ENCODE measurements at regions not wholly inside any gene's neighbourhood (a gene's known extent, or its start where the extent isn't known, plus 50 kb on each side); places are given as distances from the start of the nearest gene placed in this dataset.

DNA sequence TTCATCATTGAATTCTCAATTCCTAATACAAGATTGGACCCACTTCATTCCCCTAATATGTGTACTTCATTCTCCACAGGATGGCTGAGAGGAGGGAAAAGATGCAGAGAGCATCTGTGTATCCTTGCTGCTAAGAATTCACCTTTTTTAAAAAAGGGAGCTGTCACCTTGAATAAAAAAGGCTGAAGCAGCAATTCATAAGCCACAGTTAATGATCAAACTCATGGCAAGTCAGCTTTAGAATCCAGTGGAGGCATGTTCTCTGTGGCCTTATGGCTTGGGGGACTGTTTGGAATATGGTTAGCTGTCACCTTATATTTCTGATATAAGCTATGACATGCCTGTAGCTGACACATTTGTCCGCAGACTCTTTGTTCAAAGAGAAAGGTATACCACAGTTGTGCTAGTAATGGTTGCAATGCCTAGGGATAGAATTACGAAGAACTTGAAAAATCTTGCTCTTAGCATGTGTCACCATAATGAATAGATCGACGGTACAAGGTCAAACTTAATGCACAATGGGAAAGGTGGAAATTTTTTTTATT, 256.8 kb upstream of the TNC start:
- no TSS peak for BruUV-seq (replicated peaks)
- FAIRE-seq (no peak), DNase-seq (ENCODE audit: low spot score) (no peak), ATAC-seq (no peak)
- ChIA-PET CTCF (ENCODE audit: low intra/inter-chr PET ratio, low total read pairs) (no interaction called here), POLR2A (no interaction called here)
- in situ Hi-C loops (cut with HindIII; ENCODE audit: extremely low pct_ligation_motif_present, low pct_unique_long_range_greater_than_20kb): no loop called here
- Histone ChIP-seq H3K4me1 (ENCODE audit: insufficient read depth, low read length) (peaks cover 22% of the 10 kb centered on the region), H3K4me3 (replicated peaks in 1 of 3; ENCODE audit: insufficient read depth in 1 of 3, low read depth in 2 of 3, low read length in 3 of 3) (no peak overlapping the region), H4K20me1 (ENCODE audit: insufficient read depth, low read length) (no peaks in the 10 kb centered on the region), H3K9ac (ENCODE audit: insufficient read depth, low read depth, low read length) (no peak overlapping the region), H3K36me3 (replicated peaks in 1 of 2; ENCODE audit: control insufficient read depth in 1 of 2, insufficient read depth in 2 of 2, low read length in 2 of 2) (no peaks in the 10 kb centered on the region), H3K27ac (ENCODE audit: extremely low read length, insufficient read depth, low read length) (no peak overlapping the region), H3K79me2 (ENCODE audit: insufficient read depth, low read length) (no peaks in the 10 kb centered on the region), H3K27me3 (ENCODE audit: control insufficient read depth in 1 of 2, insufficient read depth in 2 of 2, low read length in 2 of 2) (no peaks in the 10 kb centered on the region), H3K9me3 (ENCODE audit: low read length) (no peaks in the 10 kb centered on the region), H3K4me2 (ENCODE audit: low read depth, low read length) (no peak overlapping the region), H2AFZ (ENCODE audit: low read length) (no peak overlapping the region)
- WGBS (ENCODE audit: low lambda C conversion rate): 6% methylated on average over 4 of the region's 4 CpGs
- intact Hi-C loops (cut with micrococcal nuclease; ENCODE audit: unreplicated experiment): no loop called here
- TF ChIP-seq PAX8 (CRISPR knock-in tag; IDR thresholded peaks at IDR 0.05; ENCODE audit: borderline replicate concordance): no peak
- no peak for TF ChIP-seq LCORL (IDR thresholded peaks at IDR 0.05)
- no peak for TF ChIP-seq LCORL (CRISPR knock-in tag; IDR thresholded peaks at IDR 0.05)
- TF ChIP-seq, protein P1, sequence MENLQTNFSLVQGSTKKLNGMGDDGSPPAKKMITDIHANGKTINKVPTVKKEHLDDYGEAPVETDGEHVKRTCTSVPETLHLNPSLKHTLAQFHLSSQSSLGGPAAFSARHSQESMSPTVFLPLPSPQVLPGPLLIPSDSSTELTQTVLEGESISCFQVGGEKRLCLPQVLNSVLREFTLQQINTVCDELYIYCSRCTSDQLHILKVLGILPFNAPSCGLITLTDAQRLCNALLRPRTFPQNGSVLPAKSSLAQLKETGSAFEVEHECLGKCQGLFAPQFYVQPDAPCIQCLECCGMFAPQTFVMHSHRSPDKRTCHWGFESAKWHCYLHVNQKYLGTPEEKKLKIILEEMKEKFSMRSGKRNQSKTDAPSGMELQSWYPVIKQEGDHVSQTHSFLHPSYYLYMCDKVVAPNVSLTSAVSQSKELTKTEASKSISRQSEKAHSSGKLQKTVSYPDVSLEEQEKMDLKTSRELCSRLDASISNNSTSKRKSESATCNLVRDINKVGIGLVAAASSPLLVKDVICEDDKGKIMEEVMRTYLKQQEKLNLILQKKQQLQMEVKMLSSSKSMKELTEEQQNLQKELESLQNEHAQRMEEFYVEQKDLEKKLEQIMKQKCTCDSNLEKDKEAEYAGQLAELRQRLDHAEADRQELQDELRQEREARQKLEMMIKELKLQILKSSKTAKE (CRISPR knock-in tag; IDR thresholded peaks at IDR 0.05; ENCODE audit: borderline replicate concordance): no peak
- peak in 1 of 2 experiments; percentile 30; a peak in 1 of 4 replicates for TF ChIP-seq MAFK (conservative IDR thresholded peaks at IDR 0.05 in 1 of 2, IDR thresholded peaks at IDR 0.05 in 1 of 2; ENCODE audit: low read length in 2 of 2)
- TF ChIP-seq, protein P2, sequence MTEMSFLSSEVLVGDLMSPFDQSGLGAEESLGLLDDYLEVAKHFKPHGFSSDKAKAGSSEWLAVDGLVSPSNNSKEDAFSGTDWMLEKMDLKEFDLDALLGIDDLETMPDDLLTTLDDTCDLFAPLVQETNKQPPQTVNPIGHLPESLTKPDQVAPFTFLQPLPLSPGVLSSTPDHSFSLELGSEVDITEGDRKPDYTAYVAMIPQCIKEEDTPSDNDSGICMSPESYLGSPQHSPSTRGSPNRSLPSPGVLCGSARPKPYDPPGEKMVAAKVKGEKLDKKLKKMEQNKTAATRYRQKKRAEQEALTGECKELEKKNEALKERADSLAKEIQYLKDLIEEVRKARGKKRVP (CRISPR knock-in tag; IDR thresholded peaks at IDR 0.05): no peak
- TF ChIP-seq, protein P3, sequence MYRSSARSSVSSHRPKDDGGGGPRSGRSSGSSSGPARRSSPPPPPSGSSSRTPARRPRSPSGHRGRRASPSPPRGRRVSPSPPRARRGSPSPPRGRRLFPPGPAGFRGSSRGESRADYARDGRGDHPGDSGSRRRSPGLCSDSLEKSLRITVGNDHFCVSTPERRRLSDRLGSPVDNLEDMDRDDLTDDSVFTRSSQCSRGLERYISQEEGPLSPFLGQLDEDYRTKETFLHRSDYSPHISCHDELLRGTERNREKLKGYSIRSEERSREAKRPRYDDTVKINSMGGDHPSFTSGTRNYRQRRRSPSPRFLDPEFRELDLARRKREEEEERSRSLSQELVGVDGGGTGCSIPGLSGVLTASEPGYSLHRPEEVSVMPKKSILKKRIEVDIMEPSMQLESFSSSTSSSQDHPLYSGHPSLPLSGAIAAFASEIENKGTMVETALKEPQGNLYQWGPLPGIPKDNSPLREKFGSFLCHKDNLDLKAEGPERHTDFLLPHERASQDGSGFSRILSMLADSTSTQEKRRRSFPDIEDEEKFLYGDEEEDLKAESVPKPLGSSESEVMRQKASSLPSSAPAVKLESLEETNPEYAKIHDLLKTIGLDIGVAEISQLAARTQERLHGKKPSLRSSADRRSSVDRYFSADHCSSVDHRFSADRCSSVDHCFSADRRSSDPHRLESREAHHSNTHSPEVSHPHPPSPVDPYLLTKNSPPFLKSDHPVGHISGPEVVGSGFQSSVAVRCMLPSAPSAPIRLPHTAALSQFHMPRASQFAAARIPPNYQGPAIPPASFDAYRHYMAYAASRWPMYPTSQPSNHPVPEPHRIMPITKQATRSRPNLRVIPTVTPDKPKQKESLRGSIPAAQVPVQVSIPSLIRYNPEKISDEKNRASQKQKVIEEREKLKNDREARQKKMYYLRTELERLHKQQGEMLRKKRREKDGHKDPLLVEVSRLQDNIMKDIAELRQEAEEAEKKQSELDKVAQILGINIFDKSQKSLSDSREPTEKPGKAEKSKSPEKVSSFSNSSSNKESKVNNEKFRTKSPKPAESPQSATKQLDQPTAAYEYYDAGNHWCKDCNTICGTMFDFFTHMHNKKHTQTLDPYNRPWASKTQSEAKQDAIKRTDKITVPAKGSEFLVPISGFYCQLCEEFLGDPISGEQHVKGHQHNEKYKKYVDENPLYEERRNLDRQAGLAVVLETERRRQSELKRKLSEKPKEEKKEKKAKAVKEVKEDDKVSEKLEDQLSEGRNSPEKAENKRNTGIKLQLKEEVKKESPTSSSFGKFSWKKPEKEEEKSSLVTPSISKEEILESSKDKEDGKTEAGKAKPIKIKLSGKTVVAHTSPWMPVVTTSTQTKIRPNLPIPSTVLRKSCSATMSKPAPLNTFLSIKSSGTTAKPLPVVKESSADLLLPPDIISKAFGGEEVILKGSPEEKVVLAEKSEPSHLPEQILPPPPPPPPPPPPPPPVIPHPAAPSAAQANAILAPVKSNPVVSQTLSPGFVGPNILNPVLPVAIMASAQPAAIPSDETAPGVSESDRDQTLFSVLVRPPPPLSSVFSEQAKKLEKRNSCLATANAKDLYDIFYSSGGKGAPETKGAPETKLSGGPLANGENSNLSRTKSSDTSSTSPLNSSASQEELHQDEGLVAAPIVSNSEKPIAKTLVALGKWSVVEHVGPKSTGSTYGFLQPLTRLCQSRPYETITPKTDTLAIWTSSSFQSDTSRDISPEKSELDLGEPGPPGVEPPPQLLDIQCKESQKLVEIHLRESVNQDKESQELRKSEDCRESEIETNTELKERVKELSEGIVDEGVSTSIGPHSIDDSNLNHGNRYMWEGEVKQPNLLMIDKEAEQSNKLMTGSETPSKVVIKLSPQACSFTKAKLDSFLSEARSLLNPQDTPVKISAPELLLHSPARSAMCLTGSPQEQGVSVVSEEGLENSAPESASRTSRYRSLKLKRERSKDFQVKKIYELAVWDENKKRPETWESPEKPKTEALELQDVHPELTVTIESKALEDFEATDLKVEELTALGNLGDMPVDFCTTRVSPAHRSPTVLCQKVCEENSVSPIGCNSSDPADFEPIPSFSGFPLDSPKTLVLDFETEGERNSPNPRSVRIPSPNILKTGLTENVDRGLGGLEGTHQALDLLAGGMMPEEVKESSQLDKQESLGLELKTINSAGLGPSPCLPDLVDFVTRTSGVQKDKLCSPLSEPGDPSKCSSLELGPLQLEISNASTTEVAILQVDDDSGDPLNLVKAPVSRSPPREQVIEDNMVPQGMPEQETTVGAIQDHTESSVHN (CRISPR knock-in tag; IDR thresholded peaks at IDR 0.05): no peak
